ENCODE measurements at regions not wholly inside any gene's neighbourhood (a gene's known extent, or its start where the extent isn't known, plus 50 kb on each side); places are given as distances from the start of the nearest gene placed in this dataset.

DNA sequence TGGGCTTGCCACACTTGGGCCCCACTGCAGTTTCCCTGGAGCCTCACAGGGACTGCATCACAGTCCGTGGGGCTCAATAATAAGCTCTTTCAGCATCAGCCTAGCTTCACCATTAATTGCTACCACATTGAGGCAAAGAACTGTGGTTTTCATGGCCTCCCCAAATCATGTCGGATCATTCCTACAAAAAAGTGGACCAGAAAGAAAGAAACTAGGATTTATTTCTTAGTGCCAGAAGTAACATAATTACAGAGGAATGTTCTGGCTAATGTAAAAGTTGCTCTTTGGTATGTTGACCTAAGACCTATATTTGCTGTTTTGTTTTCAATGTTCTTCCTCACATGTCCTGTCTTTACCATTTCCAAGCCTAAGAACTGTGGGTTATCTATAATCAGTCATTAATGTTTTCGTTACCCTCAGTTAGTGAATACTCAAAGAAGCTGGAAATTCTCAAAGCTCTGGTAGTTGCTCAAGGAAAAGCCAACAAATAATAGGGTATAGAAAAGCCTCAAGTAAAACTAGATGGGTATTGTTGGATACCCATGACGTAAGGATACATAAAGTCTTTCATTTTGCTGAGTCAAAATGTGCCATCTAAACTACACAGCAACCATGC, 173.9 kb downstream of the LTN1 start:
- H3K4me3 ChIP-seq (replicated peaks; ENCODE audit: low read depth, low read length): no peak overlapping the region
- TF ChIP-seq, protein P1, sequence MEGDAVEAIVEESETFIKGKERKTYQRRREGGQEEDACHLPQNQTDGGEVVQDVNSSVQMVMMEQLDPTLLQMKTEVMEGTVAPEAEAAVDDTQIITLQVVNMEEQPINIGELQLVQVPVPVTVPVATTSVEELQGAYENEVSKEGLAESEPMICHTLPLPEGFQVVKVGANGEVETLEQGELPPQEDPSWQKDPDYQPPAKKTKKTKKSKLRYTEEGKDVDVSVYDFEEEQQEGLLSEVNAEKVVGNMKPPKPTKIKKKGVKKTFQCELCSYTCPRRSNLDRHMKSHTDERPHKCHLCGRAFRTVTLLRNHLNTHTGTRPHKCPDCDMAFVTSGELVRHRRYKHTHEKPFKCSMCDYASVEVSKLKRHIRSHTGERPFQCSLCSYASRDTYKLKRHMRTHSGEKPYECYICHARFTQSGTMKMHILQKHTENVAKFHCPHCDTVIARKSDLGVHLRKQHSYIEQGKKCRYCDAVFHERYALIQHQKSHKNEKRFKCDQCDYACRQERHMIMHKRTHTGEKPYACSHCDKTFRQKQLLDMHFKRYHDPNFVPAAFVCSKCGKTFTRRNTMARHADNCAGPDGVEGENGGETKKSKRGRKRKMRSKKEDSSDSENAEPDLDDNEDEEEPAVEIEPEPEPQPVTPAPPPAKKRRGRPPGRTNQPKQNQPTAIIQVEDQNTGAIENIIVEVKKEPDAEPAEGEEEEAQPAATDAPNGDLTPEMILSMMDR (IDR thresholded peaks at IDR 0.05; ENCODE audit: insufficient read depth, low read length, poor library complexity, severe bottlenecking): no peak

DNA sequence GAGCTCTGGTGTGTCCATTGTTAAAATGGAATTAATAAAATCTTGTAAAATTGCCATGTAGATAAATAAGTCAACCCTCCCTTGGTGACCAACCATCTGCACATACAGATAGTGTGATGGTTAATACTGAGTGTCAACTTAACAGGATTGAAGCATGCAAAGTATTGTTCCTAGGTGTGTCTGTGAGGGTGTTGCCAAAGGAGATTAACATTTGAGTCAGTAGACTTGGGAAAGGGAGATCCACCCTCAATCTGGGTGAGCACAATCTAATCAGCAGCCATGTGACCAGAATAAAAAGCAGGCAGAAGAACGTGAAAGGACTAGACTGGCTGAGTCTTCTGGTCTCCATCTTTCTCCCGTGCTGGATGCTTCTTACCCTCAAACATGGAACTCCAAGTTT, 174.8 kb downstream of the LTN1 start:
- Histone ChIP-seq H3K27me3 (replicated peaks; ENCODE audit: control insufficient read depth, insufficient read depth, low read length) (no peaks in the 10 kb centered on the region), H3K4me3 (replicated peaks; ENCODE audit: low read depth, low read length) (no peak overlapping the region), H3K36me3 (ENCODE audit: control insufficient read depth, insufficient read depth, low read length) (no peaks in the 10 kb centered on the region)
- no peak for DNase-seq (ENCODE audit: extremely low read depth, insufficient read length)
- TF ChIP-seq, protein P1 (IDR thresholded peaks at IDR 0.05; ENCODE audit: insufficient read depth, low read length, poor library complexity, severe bottlenecking): no peak

More for the DNA sequence above, 173.9 kb downstream of the LTN1 start:
- no peaks in the 10 kb centered on the region for H3K27me3 ChIP-seq (replicated peaks; ENCODE audit: control insufficient read depth, insufficient read depth, low read length)
- no peak for DNase-seq (ENCODE audit: extremely low read depth, insufficient read length)
- no peaks in the 10 kb centered on the region for H3K36me3 ChIP-seq (ENCODE audit: control insufficient read depth, insufficient read depth, low read length)

DNA sequence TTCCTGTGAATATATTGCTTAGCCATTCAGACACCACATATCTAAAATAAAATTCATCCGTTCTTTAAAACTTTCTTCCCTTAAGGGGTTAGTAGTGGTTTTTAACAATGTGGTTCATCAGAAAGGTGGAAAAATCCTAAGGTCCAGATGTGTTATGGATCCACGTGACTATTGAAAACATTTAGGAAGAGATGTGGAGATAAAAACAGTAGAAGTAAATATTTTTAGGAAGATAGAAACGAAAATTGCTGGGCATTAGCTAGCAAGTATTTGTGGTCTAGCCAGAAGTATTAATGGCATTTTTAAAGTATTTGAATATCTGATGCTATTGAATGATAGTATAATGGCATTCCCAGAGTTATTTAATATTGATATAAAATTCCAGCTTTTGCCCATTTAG, 180.8 kb downstream of the LTN1 start:
- no peaks in the 10 kb centered on the region for H3K36me3 ChIP-seq (ENCODE audit: control insufficient read depth, insufficient read depth, low read length)
- H3K4me3 ChIP-seq (replicated peaks; ENCODE audit: low read depth, low read length): no peak overlapping the region
- no peaks in the 10 kb centered on the region for H3K27me3 ChIP-seq (replicated peaks; ENCODE audit: control insufficient read depth, insufficient read depth, low read length)
- DNase-seq (ENCODE audit: extremely low read depth, insufficient read length): no peak
- TF ChIP-seq, protein P1 (IDR thresholded peaks at IDR 0.05; ENCODE audit: insufficient read depth, low read length, poor library complexity, severe bottlenecking): no peak

DNA sequence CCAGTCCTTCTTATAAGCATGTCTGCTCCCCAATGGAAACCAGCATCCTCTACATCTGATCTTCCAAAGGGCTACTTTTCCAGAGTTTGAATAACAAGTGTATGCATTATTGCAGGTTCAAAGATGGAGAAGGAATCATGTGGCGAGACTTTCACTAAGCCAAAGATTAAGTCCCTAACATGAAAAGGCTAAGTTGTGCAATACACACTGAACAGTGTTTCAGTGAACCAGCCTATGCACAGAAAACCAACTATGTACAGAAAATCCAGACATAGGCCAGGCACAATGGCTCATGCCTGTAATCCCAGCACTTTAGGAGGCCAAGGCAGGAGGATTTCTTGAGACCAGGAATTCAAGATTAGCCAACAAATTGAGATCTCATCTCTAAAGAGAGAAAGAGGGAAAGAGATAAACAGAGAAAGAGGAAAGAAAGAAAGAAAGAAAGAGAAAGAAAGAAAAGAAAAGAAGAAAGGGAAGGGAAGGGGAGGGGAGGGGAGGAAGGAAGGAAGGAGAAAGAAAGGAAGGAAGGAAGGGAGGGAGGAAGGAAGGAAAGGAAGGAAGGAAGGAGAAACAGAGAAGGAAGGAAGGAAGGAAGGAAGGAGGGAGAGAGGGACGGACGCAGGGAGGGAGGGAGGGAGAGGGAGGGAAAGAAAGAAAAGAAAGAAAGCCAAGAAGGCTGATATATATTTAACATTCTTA, 181.7 kb downstream of the LTN1 start:
- Histone ChIP-seq H3K27me3 (replicated peaks; ENCODE audit: control insufficient read depth, insufficient read depth, low read length) (no peaks in the 10 kb centered on the region; the same call in 1 of the 2 replicates), H3K4me3 (replicated peaks; ENCODE audit: low read depth, low read length) (no peak overlapping the region), H3K36me3 (ENCODE audit: control insufficient read depth, insufficient read depth, low read length) (no peaks in the 10 kb centered on the region)
- TF ChIP-seq, protein P1 (IDR thresholded peaks at IDR 0.05; ENCODE audit: insufficient read depth, low read length, poor library complexity, severe bottlenecking): no peak
- no peak for DNase-seq (ENCODE audit: extremely low read depth, insufficient read length)

DNA sequence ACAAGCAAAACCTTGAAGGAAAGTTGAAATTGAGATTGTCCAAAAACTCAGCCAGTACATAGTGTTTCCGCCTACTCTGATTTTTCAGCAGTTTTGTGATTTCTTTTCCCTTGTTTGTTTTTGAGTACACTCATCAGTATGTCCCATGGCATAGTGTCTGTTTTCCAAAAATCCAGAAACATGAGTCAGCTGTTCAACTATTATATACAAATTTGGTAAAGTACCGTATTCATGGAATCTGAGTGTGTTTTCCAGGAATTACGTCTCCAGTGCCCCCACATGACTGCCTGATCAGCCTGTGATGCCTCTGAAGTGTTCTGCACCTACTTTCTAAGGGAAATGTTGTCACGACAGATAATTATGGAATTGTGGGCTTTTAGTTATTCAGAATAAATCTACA, 186.8 kb downstream of the LTN1 start:
- TF ChIP-seq, protein P1 (IDR thresholded peaks at IDR 0.05; ENCODE audit: insufficient read depth, low read length, poor library complexity, severe bottlenecking): no peak
- H3K4me3 ChIP-seq (replicated peaks; ENCODE audit: low read depth, low read length): no peak overlapping the region
- no peaks in the 10 kb centered on the region; the same call in 1 of the 2 replicates for H3K27me3 ChIP-seq (replicated peaks; ENCODE audit: control insufficient read depth, insufficient read depth, low read length)
- no peaks in the 10 kb centered on the region for H3K36me3 ChIP-seq (ENCODE audit: control insufficient read depth, insufficient read depth, low read length)
- DNase-seq (ENCODE audit: extremely low read depth, insufficient read length): no peak
